ENCODE measurements at regions not wholly inside any gene's neighbourhood (a gene's known extent, or its start where the extent isn't known, plus 50 kb on each side); places are given as distances from the start of the nearest gene placed in this dataset.

DNA sequence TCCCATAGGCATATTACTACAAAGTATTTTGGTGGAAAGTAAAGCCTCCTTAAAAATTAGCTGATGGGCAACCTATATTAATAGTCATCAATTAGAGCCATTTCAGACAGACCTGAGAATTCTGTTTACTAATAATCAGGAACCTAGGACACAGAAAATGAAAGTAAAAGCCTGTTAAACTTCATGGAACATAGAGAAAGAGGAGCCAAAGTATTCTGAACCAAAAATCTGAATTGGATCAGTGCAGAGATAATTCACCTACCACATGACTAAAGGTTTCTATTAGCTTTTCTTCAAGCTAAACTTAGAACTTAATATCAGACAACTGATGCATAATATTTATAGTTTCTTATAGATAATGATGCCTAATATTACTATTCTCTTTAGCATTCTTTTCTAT lies 204.5 kb upstream of the RHOBTB1 start:
- Histone ChIP-seq H3K9me3 (ENCODE audit: low read depth, low read length, poor library complexity, severe bottlenecking) (no peaks in the 10 kb centered on the region), H3K36me3 (ENCODE audit: insufficient read depth, low read length, poor library complexity, severe bottlenecking) (no peaks in the 10 kb centered on the region), H3K27me3 (replicated peaks; ENCODE audit: insufficient read depth, low read depth, low read length, poor library complexity) (no peaks in the 10 kb centered on the region), H3K4me3 (ENCODE audit: low read depth, low read length, poor library complexity, severe bottlenecking) (no peak overlapping the region), H3K4me1 (ENCODE audit: insufficient read depth, low read length, poor library complexity, severe bottlenecking) (peaks cover 10% of the 10 kb centered on the region), H3K27ac (ENCODE audit: low read depth, low read length, poor library complexity, severe bottlenecking) (no peak overlapping the region)
- TF ChIP-seq, protein P1, sequence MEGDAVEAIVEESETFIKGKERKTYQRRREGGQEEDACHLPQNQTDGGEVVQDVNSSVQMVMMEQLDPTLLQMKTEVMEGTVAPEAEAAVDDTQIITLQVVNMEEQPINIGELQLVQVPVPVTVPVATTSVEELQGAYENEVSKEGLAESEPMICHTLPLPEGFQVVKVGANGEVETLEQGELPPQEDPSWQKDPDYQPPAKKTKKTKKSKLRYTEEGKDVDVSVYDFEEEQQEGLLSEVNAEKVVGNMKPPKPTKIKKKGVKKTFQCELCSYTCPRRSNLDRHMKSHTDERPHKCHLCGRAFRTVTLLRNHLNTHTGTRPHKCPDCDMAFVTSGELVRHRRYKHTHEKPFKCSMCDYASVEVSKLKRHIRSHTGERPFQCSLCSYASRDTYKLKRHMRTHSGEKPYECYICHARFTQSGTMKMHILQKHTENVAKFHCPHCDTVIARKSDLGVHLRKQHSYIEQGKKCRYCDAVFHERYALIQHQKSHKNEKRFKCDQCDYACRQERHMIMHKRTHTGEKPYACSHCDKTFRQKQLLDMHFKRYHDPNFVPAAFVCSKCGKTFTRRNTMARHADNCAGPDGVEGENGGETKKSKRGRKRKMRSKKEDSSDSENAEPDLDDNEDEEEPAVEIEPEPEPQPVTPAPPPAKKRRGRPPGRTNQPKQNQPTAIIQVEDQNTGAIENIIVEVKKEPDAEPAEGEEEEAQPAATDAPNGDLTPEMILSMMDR (conservative IDR thresholded peaks at IDR 0.05; ENCODE audit: low read depth, low read length), result no peak
- TF ChIP-seq EZH2 (IDR thresholded peaks at IDR 0.05; ENCODE audit: borderline replicate concordance, low read depth, low read length, poor library complexity, severe bottlenecking), result no peak
- DNase-seq (ENCODE audit: low spot score), result no peak
- intact Hi-C loops (cut with micrococcal nuclease; ENCODE audit: unreplicated experiment), result loop anchor here (10.0 kb wide), 1 partner anchor 686 kb away; no protein-coding TSS in a partner anchor
- POLR2A ChIA-PET (ENCODE audit: low non-redundant PET), result no interaction called here
- no TSS peak for BruUV-seq (replicated peaks)
- CTCF ChIA-PET, result no interaction called here

DNA sequence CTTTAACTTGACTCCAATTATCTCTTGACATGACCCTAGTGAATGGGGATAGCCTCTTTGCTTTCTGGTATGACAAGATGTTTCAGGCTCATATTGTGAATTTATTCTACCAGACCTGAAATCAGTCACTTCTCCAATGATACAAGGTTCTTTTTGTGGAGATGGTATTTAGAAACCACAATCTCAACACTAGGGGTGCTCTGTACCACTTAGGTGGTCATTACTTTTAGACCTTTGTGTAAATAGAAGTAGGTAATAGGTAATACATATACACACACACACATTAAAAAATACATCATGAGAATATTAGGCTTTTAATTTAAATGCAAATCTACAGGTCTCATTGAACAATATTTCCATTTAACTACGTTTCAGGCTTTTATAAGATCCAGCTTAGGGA lies 199.0 kb upstream of the RHOBTB1 start:
- Histone ChIP-seq H3K36me3 (ENCODE audit: insufficient read depth, low read length, poor library complexity, severe bottlenecking) (no peaks in the 10 kb centered on the region), H3K9me3 (ENCODE audit: low read depth, low read length, poor library complexity, severe bottlenecking) (no peaks in the 10 kb centered on the region), H3K4me1 (ENCODE audit: insufficient read depth, low read length, poor library complexity, severe bottlenecking) (peaks cover 22% of the 10 kb centered on the region), H3K27me3 (replicated peaks; ENCODE audit: insufficient read depth, low read depth, low read length, poor library complexity) (no peaks in the 10 kb centered on the region), H3K4me3 (ENCODE audit: low read depth, low read length, poor library complexity, severe bottlenecking) (no peak overlapping the region), H3K27ac (ENCODE audit: low read depth, low read length, poor library complexity, severe bottlenecking) (no peak overlapping the region)
- ChIA-PET POLR2A (ENCODE audit: low non-redundant PET) (no interaction called here), CTCF (no interaction called here)
- intact Hi-C loops (cut with micrococcal nuclease; ENCODE audit: unreplicated experiment), result loop anchor here (5.0 to 10.0 kb wide), 3 partner anchors 139 to 692 kb away; no protein-coding TSS in a partner anchor
- TF ChIP-seq, protein P1 (conservative IDR thresholded peaks at IDR 0.05; ENCODE audit: low read depth, low read length), result 0 out of 2 replicates have a peak, but pooled peaks have one; percentile 24
- TF ChIP-seq EZH2 (IDR thresholded peaks at IDR 0.05; ENCODE audit: borderline replicate concordance, low read depth, low read length, poor library complexity, severe bottlenecking), result no peak
- BruUV-seq (replicated peaks), result no TSS peak
- no peak for DNase-seq (ENCODE audit: low spot score)

DNA sequence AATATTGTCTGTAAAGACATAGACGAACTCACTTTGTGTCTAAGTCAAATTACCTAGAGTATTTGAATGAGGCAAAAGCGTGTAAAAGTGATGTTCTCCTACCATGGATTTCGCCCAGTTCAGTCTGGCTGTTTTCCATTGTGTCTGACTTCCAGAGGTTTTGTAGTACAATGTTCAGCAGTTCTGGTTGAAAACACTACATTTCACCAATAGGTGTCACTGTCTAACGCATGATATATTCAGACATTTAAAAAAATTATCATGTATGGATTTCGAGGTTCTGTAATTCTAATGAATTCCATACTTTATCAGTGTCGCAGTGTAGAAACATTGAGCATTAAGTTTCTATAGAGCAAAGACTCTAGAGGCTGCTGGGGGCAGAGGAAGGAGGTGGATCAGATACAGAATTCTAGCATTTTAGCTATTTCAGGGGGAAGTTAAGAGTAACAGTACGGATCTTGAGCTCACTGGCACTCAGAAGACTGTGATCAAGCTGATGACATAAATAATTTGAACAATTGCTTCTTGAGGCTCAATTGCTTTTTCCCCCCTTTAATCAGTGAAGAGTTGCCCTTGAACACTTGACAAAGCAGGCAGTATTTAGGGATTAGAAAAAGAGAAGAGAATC lies 196.9 kb upstream of the RHOBTB1 start:
- Histone ChIP-seq H3K4me3 (ENCODE audit: low read depth, low read length, poor library complexity, severe bottlenecking) (no peak overlapping the region), H3K36me3 (ENCODE audit: insufficient read depth, low read length, poor library complexity, severe bottlenecking) (no peaks in the 10 kb centered on the region), H3K9me3 (ENCODE audit: low read depth, low read length, poor library complexity, severe bottlenecking) (no peaks in the 10 kb centered on the region), H3K27ac (ENCODE audit: low read depth, low read length, poor library complexity, severe bottlenecking) (no peak overlapping the region), H3K4me1 (ENCODE audit: insufficient read depth, low read length, poor library complexity, severe bottlenecking) (peaks cover 22% of the 10 kb centered on the region), H3K27me3 (replicated peaks; ENCODE audit: insufficient read depth, low read depth, low read length, poor library complexity) (no peaks in the 10 kb centered on the region)
- peak; percentile 85 for DNase-seq (ENCODE audit: low spot score)
- TF ChIP-seq, protein P1 (conservative IDR thresholded peaks at IDR 0.05; ENCODE audit: low read depth, low read length), result peak; percentile 80
- TF ChIP-seq EZH2 (IDR thresholded peaks at IDR 0.05; ENCODE audit: borderline replicate concordance, low read depth, low read length, poor library complexity, severe bottlenecking), result no peak
- intact Hi-C loops (cut with micrococcal nuclease; ENCODE audit: unreplicated experiment), result loop anchor here (1.0 to 10.0 kb wide), 5 partner anchors 141 to 694 kb away; no protein-coding TSS in a partner anchor
- ChIA-PET POLR2A (ENCODE audit: low non-redundant PET) (interaction anchor here (0.7 kb wide), 1 partner anchor 8 kb away, joined by 3 read pairs; no protein-coding TSS in a partner anchor), CTCF (interaction anchor here (1.3 kb wide), 1 partner anchor 12 kb away, joined by 5 read pairs; no protein-coding TSS in a partner anchor)
- BruUV-seq (replicated peaks), result no TSS peak
